HG02852 (cell line): ENCODE measurements at regions not wholly inside any gene's neighbourhood (a gene's known extent, or its start where the extent isn't known, plus 50 kb on each side); places are given as distances from the start of the nearest gene placed in this dataset.

Experiments
- ATAC-seq: cut with Tn5 transposase; IDR thresholded peaks from one replicate; pipeline ENCODE4 v1.9.1; 2021; ENCODE audit warnings: mild to moderate bottlenecking, moderate library complexity; ENCODE audit not compliant: unreplicated experiment

DNA sequence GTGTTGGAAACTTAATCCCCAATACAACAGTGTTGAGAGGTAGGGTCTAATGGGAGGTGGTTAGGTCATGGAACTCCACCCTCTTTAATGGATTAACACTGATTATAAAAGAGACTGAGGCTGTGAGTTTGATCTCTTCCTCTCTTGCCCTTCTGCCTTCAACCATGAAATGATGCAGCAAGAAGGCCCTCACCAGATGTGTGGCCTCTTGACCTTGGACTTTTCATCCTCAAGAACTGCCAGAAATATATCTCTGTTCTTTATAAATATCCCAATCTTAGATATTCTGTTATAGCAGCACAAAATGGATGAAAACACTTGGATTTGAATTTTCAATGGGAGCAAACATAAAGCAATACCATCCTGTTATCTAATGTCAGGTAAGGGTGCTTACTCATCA lies 67.6 kb downstream of the NMUR2 start:
- no peak for ATAC-seq

DNA sequence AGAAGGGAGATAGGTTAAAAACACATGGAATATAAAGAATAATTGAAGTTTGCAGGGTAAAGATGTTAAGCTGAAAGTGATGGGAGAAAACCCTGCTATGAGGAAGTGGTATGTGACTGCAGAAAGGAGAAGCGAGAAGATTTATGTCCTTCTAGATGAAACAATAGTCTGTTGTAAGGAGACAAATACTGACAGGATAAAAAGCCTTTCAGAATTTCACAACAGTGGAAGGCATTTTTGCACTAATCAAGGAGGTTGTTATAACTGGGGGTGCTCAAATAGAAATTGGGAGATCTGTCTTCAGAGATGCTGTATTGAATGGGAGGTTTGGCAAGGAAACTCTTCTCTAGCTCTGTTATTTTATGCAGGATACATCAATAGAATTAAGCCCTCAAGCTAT lies 69.6 kb downstream of the NMUR2 start:
- no peak for ATAC-seq

DNA sequence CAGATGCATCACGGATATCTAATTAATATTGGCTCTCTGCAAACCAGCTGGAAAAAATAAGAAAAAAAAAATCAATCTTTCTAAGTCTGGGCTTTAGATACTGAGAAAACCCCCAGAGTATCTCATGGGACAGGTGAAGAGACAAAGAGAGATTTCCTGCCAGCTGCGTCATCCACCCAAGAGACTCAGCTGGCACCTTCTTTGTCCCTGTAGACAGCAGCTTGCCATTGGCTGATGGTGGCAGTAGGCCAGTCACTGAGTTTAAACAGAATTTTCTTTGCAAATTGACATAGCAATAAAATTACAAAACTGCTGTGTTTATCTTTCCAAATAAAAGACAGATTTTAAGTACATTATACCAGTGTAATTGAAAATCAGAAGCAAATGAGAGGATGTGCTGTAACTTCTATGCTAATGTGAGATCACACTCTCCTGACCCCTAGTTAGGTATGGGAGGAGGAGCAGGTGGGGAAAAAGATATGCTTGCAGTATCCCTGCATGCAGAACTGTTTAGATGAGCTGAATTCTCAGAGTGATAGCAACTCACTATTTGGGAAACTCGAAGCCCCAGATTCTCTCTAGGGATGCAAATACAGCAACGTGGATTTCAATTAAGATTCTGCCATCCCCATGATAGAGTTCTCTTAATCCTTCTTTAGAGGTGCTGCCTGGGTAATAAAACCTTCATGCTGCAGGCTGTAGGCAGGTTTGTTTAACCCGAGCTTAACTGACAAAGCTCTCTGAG lies 72.2 kb downstream of the NMUR2 start:
- ATAC-seq: no peak

DNA sequence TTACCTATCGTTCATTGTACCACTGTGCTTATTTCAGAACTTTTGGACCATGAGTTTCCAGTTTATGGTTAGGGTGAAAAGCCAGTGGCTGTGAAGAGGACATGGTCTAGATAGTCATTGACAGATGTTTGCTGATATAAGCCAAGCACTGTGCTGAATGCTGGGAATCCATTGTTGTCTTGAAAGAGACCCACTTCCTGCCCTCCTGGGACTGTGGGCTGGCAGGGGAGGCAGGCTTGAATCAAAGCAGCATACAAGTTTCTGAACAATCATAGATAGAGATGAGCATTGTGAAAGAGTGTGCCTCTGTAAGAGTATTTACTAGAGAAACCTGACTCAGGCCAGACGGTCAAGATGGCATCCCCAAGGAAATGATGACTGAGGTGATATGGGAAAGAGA lies 73.4 kb downstream of the NMUR2 start:
- no peak for ATAC-seq

DNA sequence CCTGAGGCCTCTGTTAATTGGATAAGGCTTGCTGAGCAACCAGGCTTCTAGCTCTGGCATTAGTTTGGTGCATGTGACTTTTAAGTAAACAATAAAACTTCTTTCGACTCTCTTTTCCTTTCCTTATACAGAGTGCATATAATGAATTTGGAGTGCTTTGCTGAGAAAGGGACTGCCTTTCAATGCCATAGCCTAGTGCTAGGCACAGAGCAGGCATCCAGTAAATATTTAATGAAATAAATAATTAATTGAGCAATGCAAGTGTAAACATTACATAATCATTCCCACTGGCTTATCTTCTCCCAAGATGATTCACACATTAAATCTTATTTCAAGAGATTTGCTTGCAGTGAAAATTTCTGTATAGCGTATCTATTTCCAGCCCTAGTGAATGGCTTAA lies 74.1 kb downstream of the NMUR2 start:
- ATAC-seq: no peak

DNA sequence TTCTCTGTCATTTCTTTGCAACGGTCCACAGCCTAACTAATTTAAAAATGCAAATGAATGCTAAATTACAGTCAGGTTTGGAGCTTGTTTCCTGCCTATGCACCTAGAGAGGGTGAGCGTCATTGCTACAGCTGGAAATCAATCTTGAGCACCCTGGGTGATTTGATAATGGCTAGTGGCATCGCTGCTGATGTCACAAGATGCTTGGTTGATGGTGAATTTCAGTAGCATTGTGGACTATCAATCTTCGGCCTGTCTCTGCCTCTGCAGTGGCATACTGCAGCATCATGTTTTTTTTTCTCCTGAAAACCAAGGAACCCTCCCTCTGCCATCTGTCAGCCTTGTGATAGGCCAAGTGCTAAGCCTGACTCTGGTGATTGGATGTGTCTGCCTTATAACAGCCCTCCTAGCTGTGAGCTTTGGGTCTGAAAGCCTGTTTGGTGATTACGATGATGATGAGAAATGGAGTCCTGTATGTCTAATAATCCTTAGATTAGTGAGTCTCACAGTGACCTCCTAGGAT lies 75.3 kb downstream of the NMUR2 start:
- ATAC-seq: no peak

DNA sequence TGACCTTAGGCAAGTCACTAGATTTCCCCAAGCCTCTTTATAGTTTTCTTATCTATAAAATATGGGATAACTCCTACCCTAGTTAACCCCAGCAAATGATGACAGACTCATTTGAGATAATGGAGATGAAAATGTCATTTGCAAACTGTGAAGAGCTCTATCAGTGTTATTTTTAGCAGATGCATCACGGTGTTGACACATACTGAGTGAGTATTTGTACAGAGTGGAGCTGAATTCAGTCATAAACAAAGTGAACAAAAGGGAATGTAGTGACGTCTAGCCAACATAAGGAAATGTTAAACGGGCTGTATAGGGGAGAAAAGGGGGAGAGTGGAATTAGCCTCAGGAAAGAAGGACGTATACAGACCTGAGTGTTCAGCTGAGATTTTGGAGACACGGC lies 75.9 kb downstream of the NMUR2 start:
- no peak for ATAC-seq

DNA sequence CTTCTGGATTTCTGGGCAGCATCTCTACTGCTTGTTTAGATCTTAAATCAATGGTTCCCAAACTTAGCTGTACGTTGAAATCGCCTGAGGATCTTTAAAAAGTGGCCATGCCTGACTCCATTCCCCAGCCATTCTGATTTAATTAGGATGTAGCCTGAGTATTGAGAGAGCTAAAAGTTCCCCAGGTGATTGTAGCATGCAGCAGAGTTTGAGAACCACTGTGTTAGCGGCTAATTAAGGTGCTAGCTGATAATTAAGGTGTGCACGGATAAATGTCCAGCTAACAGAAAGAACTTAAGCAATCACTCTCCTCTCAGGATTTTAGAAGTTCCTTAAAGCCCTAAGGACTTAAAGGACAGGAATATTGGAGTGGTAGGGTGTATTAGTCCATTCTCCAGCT lies 89.1 kb downstream of the NMUR2 start:
- ATAC-seq: no peak

DNA sequence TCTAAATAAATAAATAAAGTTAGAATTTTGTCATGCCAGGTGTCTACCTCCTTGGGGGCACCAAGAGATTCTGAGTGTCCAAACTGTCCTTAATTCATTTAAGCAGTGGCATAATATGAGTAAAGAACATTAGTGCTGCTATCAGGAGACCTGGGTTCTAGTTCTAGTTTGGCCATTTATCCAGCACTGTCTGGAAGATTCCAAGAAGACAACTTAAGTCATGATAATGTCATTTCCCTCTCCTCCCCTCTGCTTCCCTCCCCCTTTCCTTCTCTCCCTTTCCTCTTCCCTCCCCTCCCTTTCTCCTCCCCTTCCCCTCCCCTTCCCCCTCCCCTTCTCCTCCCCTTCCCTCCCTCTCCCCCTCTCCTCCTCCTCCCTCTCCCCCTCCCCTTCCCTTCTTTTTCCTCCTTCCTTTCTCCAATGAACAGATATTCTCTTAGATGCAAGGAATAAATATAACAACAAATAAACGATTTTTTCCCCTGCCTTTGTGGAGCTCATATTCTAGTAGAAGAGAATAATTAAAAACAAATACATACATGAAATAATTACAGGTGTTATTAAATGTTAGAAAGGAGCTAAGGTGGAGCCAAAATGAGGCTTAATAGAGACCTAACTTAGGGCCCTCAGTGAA lies 90.8 kb downstream of the NMUR2 start:
- no peak for ATAC-seq

DNA sequence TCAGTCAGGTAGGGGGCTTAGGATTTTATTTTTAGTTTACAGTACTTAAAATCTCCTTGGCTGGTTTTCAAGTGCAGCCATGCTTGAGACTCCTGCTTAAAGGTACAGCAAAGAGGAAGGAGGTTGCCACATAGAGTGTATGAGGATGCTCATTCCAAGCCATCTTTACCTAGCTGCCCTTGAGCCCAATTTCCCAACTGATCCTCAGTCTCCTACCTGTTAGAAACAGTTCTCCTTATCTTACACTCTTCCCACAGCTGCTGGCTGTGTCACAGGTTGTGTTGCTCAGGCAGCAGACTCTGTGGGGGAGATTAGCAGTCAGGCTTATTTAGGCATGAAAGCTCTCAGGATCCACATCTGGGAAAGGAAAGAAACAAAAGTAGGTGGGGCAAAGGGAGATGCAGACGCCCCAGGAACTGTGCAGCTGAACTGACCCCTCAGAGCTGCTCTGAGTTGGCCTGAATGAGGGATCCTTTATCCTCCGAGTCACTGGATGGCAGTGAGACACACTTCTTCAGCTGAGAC lies 95.1 kb downstream of the NMUR2 start:
- no peak for ATAC-seq

DNA sequence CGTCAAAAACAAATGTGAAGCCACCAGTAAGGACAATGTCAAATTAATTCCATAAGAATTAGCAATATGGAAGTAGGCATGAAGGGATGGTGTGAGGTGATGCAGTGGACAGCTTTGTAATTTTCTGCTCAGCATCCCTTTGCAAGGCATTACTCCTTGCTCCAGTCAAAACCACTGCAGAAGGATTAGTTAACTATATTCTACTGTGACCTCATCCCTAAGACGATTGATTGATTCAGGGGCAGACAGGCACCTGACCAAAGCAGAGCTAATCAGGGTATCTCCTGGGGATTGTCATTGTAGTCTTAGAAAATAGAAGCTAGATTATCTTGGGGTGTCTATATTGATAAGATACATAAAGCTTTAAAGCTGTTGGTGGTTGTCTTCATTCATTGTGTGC lies 98.7 kb downstream of the NMUR2 start:
- ATAC-seq: no peak

DNA sequence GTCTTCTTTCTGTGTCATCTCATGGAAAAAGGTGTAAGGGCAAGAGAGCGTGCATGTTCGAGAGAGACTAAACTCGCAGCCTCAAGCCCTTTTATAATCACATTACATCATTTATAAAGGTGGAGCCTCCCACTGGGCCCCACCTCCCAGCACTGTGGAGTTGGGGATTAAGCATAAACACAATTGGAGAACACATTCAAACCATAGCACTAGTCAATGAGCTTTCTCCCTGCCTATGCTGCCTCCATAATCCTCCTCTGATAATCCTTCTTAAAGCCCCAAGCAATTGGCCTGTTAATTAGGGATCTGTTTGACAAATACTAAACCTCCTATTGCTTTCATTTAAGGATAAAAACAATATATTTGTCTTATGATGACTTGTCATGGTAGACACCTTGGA lies 99.6 kb downstream of the NMUR2 start:
- ATAC-seq: no peak

DNA sequence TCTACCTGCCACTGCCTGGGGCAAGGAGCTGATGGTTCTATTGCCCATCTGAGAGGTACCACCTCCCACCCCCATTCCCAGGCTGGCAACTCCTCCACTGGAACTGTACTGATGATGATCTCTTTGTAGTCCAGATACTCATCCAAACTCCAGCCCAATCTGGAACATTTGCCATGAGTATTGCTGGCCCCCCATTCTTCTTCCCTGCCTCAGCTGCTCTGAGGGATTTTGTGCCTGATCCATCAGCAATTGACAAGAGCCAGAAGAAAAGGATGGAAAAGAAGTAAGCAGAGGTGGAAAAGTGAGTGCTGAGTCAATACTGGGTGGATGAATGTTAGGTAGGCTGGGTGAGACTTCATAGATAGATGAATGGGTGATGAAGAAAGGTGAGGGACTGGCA lies 101.2 kb downstream of the NMUR2 start:
- no peak for ATAC-seq

DNA sequence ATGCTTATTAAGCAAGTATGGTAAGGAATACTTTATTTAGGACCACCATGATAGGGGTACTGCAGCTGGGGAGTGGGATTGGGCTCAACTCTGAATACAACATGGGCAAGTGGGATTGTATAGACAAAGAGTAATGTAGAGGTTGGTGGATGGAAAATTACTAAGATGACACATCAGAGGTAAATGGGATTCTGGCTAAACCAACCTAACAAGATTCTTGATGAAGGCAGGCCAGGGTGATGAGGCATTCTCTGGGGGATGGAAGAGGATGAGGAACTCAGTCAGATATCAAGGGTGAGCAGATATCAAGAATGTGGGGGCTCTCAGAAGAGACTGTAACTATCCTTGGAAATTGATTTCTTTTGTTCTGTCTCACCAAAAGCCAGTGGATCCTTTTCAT lies 107.2 kb downstream of the NMUR2 start:
- ATAC-seq: no peak

DNA sequence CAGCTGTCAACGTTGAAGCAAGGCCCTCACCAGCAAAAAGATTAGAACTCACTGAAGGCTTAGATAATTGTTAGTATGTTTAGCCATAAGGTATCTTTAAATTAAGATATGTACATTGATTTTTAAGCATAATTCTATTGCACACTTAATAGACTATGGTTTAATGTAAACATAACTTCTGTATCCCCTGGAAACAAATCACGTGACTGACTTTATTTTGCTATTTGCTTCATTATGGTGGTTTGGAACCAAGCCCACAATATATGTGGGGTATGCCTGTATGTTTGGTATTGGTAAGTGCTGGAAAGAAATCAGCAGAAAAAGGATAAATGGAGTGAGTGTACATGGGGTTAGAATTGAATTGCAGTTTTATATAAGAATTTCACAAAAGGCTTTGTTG lies 111.9 kb downstream of the NMUR2 start:
- no peak for ATAC-seq

DNA sequence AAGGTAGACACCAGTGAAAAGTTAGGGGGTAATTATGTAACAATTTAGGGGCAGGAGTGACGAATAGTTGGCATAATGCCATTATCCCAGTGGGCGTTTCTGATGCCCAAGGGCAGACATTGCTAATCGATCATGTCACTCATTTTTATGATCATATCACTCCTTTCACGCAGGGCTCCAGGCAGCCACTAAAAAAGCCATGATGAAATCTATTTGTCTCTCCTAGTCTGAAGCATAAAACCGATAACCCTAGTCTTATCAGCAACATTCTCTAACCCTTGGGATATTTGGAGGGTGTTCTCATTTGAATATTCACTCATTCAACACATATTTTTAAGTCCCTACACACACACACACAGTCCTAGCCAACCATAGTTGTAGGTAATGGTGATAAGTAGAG lies 114.9 kb downstream of the NMUR2 start:
- ATAC-seq: no peak

DNA sequence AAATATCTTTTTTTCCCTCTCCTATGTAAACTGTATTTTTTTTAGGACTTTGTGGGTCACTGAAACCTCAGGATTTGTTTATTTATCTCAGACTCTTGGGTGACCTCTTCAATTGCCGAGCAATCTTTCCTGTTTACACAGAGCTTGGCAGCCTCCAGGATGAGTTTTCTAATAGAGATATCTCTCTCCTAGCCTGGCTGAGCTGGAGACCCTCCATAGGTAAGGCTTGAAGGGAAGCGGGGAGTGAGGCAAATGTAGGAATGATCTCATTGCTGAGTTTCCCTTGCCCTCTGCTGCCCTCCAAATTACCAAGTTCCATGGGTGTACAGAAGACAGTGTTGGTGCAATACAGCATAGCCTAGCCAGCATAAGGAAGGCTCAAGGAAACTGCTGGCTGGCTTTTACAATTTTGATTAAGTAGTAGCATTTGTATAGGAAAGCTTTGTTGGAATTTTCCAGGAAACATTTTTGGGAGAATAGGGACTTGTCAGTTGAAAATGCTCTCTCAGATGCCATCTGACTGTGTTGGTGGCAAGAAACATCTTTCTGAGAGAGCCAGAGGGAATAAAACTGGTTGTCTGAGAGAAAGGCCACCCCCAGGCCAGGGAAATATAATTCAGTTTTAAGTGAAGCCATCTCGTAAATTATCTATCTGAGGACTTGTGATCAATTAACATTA lies 116.0 kb downstream of the NMUR2 start:
- no peak for ATAC-seq

DNA sequence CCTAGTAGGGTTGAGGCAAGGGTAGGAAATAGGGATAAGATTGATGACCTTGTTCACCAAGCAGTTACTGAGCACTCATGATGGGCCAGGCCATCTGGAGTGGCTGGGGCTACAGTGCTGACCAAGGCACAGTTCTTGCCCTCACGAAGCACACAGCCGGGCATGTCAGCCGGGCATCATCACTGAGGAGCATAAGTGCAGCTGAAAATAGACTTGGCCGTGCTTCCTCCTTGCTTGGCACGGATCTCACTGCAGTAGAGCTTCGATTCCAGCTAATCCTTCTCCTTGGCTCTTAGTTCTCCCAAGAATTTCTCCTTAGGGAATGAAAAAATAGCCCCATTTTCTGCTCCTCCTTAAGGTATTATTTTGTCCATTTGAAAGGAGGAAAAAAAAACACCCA lies 116.6 kb downstream of the NMUR2 start:
- ATAC-seq: no peak

DNA sequence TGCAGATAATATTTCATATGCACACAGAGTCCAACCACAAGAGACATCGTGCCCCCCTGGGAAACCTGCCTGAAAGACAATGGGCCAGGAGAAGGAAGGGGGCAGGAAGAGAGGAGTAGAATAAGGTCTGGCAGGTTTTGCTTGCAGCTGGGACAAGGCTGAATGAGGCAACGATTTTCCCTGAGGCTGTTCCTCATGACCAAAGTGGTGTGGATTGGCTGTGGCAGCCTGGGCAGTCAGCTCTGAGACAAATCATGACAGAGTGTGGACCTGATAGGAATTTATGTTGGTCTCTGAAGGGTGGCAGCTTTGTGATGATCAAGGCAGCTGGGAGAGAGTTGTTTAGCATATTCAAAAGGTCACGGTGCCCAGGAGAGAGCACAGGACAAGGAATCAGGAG lies 119.3 kb downstream of the NMUR2 start:
- no peak for ATAC-seq

DNA sequence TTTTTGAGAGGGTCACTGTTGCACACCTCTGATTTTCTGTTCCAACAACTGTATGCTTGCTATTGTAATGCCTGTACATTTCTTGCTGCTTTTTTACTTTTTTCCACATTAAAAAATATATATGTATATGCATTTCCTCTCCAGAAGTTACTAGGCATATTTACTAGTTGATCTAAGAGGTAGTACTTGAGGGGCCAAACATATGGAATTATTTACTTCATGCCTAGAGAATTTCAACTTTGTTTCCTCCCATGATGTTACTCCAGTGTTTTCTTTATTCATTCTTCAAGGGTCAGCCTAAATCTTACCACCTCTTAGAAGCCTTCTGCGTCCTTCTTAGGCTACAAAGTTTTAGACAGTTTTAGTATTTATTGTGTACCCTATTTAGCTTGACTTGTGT lies 122.7 kb downstream of the NMUR2 start:
- ATAC-seq: no peak

DNA sequence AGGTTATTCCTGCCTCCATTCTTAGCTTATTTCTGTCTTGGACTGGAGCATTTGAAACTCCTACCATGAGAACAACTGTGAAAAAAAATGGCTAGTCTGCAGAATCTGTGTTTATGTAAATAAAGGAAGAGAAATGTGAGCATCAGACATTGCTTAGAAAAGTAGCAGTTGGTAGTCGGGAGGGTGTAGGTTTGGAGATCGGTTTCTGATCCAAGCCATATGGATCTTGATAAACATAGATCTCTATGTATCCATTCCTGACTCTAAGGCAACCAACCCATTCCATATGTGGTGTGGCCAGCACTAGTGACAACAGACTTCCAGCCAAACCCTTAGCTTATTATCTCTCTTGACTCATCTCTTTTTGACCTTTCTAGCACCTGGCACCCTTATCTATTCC lies 127.1 kb downstream of the NMUR2 start:
- ATAC-seq: no peak

DNA sequence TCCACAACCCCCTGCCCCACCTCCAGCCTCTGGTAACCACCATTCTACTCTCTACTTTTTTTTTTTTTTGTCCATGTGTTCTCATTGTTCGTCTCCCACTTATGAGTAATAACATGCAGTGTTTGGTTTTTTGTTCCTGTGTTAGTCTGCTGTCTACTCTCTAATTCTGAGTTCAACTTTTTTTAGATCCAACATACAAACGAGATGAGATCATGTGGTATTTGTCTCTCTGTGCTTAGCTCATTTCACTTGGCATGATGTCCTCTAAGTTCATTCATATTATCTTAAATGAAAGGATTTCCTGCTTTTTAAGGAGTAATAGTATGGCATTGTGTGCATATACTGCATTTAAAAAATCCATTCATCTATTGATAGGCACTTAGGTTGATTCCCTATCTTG lies 130.9 kb downstream of the NMUR2 start:
- no peak for ATAC-seq
